ENCODE measurements at regions not wholly inside any gene's neighbourhood (a gene's known extent, or its start where the extent isn't known, plus 50 kb on each side); places are given as distances from the start of the nearest gene placed in this dataset.

DNA sequence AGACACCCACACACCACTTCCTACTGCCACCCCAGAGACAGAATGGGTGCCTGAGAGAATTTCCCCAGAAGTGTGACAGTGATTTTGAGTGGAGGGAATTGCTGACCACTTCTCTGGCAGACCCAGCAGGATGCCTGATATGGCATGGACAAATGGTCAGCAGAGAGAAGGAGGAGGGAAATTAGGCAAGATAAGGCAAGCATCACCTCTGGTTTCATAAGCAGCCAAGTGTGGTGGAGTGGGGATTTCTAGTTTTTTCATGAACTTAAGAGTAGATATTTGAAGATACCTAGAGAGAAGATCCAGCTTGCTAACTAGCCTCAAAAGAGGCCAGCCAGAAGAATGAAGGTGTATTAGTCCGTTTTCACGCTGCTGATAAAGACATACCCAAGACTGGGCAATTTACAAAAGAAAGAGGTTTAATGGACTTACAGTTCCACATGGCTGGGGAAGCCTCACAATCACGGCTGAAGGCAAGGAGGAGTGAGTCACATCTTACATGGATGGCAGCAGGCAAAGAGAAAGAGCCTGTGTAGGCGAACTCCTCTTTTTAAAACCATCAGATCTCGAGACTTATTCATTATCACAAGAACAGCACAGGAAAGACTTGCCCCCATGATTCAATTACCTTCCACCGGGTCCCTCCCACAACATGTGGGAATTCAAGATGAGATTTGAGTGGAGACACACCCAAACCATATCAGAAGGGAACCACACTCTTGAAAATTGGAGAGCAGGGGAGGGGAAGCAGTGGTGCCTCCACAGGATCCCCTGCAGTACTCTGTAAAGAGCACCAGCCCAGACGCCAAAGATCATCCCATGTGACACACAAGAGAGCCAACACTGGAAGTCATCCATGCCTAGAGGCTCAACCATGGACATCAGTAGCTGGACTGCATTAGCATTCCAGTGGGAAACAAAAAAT lies 64.2 kb downstream of the RBM43 start:
- no peaks in the 10 kb centered on the region for H3K4me1 ChIP-seq (ENCODE audit: control insufficient read depth, low read depth, low read length)
- H3K9me3 ChIP-seq (ENCODE audit: control insufficient read depth, low read depth, low read length) = no peaks in the 10 kb centered on the region
- no peak overlapping the region for H3K9ac ChIP-seq (ENCODE audit: low read length)
- H3K27ac ChIP-seq (ENCODE audit: low read length) = no peak overlapping the region
- no peaks in the 10 kb centered on the region for H3K27me3 ChIP-seq (ENCODE audit: control insufficient read depth, insufficient read depth, low read length)
- no peaks in the 10 kb centered on the region for H3K36me3 ChIP-seq (ENCODE audit: control insufficient read depth, low read depth, low read length)
- no peak overlapping the region for H3K4me3 ChIP-seq (ENCODE audit: low read length)

DNA sequence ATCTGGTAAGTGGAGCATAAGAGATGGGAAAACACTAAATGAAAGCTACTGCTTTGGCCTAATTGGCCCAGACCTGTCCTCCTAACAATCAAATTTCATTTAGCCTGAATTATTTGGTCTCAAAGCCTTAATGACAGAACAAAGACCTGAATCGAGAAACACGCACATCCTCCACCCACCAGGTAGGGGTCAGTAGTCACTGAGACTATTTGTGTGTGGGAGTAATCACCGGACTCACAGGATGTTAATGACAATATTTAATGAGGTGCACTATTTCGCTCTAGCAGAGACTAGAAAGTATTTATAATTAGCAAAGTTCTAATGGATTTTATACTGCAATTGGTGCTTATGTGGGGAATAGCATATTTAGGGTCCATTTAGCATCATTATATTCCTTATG lies 68.1 kb downstream of the RBM43 start:
- Histone ChIP-seq H3K36me3 (ENCODE audit: control insufficient read depth, low read depth, low read length) (no peaks in the 10 kb centered on the region), H3K9ac (ENCODE audit: low read length) (no peak overlapping the region), H3K27ac (ENCODE audit: low read length) (no peak overlapping the region), H3K4me3 (ENCODE audit: low read length) (no peak overlapping the region), H3K9me3 (ENCODE audit: control insufficient read depth, low read depth, low read length) (no peaks in the 10 kb centered on the region), H3K4me1 (ENCODE audit: control insufficient read depth, low read depth, low read length) (no peaks in the 10 kb centered on the region), H3K27me3 (ENCODE audit: control insufficient read depth, insufficient read depth, low read length) (no peaks in the 10 kb centered on the region)

DNA sequence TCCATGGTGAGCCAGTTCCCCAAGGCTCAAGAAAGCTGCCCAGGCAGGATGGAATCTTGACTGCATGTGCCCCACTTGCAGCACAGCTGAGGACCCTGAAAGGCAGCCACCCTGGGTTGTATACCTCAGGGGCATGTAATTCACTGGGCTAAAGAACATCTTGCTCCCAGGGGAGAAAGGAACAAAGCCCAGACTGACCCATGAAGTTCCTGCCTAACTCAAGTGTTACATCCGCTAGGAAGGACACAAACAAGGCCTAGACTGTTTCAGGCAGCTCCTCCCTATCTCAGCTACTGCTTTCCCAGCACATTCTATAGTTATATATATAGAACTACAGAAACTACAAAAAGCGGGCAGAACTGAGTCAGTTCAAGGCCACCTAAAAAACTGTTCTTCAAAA lies 69.0 kb downstream of the RBM43 start:
- H3K36me3 ChIP-seq (ENCODE audit: control insufficient read depth, low read depth, low read length) = no peaks in the 10 kb centered on the region
- H3K27ac ChIP-seq (ENCODE audit: low read length) = no peak overlapping the region
- H3K4me1 ChIP-seq (ENCODE audit: control insufficient read depth, low read depth, low read length) = no peaks in the 10 kb centered on the region
- no peak overlapping the region for H3K4me3 ChIP-seq (ENCODE audit: low read length)
- no peak overlapping the region for H3K9ac ChIP-seq (ENCODE audit: low read length)
- no peaks in the 10 kb centered on the region for H3K27me3 ChIP-seq (ENCODE audit: control insufficient read depth, insufficient read depth, low read length)
- H3K9me3 ChIP-seq (ENCODE audit: control insufficient read depth, low read depth, low read length) = no peaks in the 10 kb centered on the region

DNA sequence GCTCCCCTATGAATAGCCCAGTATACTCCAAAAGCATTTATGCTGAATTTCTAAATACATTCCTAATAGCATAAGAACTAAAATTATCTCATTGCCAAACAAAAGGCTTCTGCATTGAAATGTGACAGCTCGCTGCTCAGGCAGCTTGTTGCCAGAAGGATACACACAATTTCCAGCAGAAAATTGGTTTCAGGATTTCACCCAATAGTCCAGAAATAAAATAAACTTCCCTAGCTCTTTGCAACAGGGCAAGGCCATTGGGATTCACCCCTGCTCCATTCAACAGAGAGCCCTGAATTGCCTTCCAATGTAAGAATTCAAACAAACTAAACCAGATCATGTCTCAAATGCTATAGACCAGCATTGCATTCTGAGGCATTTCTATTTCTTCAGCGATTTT lies 70.7 kb downstream of the RBM43 start:
- Histone ChIP-seq H3K9ac (ENCODE audit: low read length) (no peak overlapping the region), H3K9me3 (ENCODE audit: control insufficient read depth, low read depth, low read length) (no peaks in the 10 kb centered on the region), H3K27me3 (ENCODE audit: control insufficient read depth, insufficient read depth, low read length) (no peaks in the 10 kb centered on the region), H3K36me3 (ENCODE audit: control insufficient read depth, low read depth, low read length) (no peaks in the 10 kb centered on the region), H3K4me3 (ENCODE audit: low read length) (no peak overlapping the region), H3K4me1 (ENCODE audit: control insufficient read depth, low read depth, low read length) (no peaks in the 10 kb centered on the region), H3K27ac (ENCODE audit: low read length) (no peak overlapping the region)

DNA sequence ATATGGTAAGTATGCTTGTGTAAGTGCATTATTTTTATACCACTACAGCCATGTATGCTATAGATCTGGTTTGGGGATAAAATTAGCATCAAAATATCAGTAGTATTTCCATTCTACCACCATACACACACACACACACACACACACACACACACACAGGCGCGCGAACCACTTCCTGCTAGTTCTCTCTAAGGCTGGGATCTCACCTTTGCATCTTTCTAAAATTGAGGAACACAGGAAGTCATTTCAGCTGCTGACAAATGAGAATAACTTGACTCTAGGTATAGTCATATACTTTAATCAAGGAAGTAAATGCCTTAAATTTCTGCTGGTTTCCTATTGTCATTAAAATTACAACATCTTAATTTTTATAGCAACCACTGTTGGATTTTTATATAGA lies 72.5 kb downstream of the RBM43 start:
- no peak overlapping the region for H3K27ac ChIP-seq (ENCODE audit: low read length)
- no peaks in the 10 kb centered on the region for H3K4me1 ChIP-seq (ENCODE audit: control insufficient read depth, low read depth, low read length)
- H3K9me3 ChIP-seq (ENCODE audit: control insufficient read depth, low read depth, low read length) = no peaks in the 10 kb centered on the region
- H3K27me3 ChIP-seq (ENCODE audit: control insufficient read depth, insufficient read depth, low read length) = no peaks in the 10 kb centered on the region
- no peak overlapping the region for H3K9ac ChIP-seq (ENCODE audit: low read length)
- H3K4me3 ChIP-seq (ENCODE audit: low read length) = no peak overlapping the region
- no peaks in the 10 kb centered on the region for H3K36me3 ChIP-seq (ENCODE audit: control insufficient read depth, low read depth, low read length)

DNA sequence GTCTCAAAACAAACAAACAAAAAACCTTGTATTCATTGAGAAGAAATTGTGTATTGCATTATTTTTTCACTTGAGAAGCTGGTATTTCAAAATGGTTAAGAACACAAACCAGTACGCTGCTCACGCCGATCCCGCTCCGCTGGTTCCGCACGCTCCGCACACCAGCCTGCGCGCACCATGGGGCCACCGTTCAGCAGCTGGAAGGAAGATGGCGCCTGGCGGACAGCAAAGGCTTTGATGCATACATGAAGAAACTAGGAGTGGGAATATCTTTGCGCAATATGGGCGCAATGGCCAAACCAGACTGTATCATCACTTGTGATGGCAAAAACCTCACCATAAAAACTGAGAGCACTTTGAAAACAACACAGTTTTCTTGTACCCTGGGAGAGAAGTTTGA lies 75.7 kb downstream of the RBM43 start:
- H3K4me1 ChIP-seq (ENCODE audit: control insufficient read depth, low read depth, low read length) = no peaks in the 10 kb centered on the region
- H3K9me3 ChIP-seq (ENCODE audit: control insufficient read depth, low read depth, low read length) = no peaks in the 10 kb centered on the region
- no peak overlapping the region for H3K27ac ChIP-seq (ENCODE audit: low read length)
- H3K27me3 ChIP-seq (ENCODE audit: control insufficient read depth, insufficient read depth, low read length) = no peaks in the 10 kb centered on the region
- H3K9ac ChIP-seq (ENCODE audit: low read length) = no peak overlapping the region
- no peaks in the 10 kb centered on the region for H3K36me3 ChIP-seq (ENCODE audit: control insufficient read depth, low read depth, low read length)
- H3K4me3 ChIP-seq (ENCODE audit: low read length) = no peak overlapping the region

DNA sequence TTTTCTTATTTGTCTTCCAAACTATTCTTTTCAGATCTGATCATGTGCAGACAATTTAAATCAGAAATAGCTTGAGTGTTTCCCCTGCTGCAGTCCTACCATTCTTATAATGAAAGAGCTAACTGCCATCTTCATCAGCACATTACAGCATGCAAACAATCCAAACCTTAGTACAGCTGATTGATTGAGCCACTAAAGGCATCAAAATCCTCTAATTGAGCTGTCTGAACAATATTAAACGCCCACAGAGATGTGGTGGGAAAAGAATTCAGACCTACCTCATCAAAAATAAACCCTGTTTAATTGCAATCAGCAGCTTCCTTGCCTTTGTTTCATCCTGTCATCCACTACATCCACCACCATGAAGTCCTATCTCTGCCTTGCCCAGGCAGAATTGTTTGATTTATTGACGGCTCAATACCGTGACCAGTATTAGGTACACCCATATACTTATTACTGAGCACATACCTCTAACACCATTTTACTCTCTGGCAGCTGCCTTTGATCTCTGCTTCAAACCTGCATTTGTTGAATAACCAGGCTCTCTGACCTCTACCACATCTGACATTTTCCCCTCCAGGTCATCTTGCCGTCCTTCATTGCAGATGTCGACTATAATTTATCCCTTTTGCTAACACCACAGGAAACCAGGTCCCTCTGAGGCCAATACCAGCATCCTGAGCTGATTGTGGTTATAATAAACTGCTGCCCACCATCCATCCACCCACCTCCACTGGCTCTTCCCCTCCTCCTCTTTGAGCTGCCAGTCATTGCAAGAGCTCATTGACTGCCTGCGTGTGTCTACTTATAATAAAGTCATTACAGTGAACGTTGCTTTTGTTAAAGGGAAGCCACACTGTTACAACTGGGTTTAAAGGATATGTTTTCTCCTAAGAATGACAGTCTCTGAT lies 78.5 kb downstream of the RBM43 start:
- Histone ChIP-seq H3K36me3 (ENCODE audit: control insufficient read depth, low read depth, low read length) (no peaks in the 10 kb centered on the region), H3K27me3 (ENCODE audit: control insufficient read depth, insufficient read depth, low read length) (no peaks in the 10 kb centered on the region), H3K4me3 (ENCODE audit: low read length) (no peak overlapping the region), H3K27ac (ENCODE audit: low read length) (no peak overlapping the region), H3K9ac (ENCODE audit: low read length) (no peak overlapping the region), H3K4me1 (ENCODE audit: control insufficient read depth, low read depth, low read length) (peaks cover 2% of the 10 kb centered on the region), H3K9me3 (ENCODE audit: control insufficient read depth, low read depth, low read length) (no peaks in the 10 kb centered on the region)

DNA sequence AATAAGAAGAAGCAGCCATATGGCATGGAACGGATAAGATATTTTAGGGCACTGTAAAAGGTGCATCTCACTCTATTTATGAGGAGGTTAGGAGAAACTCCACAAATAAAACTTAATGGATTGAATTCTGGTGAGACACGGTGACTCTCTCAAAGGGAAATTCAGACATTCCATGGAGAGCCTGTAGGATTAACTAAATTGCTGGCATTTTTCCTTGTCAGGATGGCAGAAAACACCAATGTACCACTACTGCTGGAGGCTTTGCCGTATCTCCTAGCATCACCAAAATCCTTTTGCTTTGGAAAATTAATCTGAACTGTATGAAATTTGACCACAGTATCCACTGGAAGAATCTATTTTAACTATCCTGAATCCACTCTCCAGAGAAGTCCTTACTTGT lies 79.3 kb downstream of the RBM43 start:
- H3K9me3 ChIP-seq (ENCODE audit: control insufficient read depth, low read depth, low read length) = no peaks in the 10 kb centered on the region
- H3K36me3 ChIP-seq (ENCODE audit: control insufficient read depth, low read depth, low read length) = no peaks in the 10 kb centered on the region
- peaks cover 4% of the 10 kb centered on the region for H3K4me1 ChIP-seq (ENCODE audit: control insufficient read depth, low read depth, low read length)
- H3K27ac ChIP-seq (ENCODE audit: low read length) = no peak overlapping the region
- H3K27me3 ChIP-seq (ENCODE audit: control insufficient read depth, insufficient read depth, low read length) = no peaks in the 10 kb centered on the region
- H3K9ac ChIP-seq (ENCODE audit: low read length) = no peak overlapping the region
- no peak overlapping the region for H3K4me3 ChIP-seq (ENCODE audit: low read length)

DNA sequence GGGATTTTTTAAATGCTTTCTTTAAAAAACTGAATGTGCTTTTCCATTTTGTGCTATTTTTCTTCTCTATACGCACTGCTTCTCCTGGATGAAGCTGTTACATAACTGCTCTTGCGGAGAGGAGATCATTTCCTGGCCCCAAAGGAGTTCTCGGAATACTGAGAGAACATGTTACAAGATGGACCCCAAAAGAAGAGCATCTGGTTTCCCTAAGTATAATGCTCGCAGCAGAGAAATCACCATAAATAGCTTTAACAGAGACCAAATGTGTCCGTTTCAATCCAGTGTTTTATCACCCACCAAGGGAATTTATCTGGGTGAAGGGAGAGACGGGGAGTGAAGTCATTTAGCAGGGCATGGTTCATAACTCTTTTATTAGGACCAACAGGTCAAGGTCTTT lies 80.1 kb downstream of the RBM43 start:
- H3K4me3 ChIP-seq (ENCODE audit: low read length) = no peak overlapping the region
- H3K27ac ChIP-seq (ENCODE audit: low read length) = no peak overlapping the region
- H3K27me3 ChIP-seq (ENCODE audit: control insufficient read depth, insufficient read depth, low read length) = no peaks in the 10 kb centered on the region
- H3K9me3 ChIP-seq (ENCODE audit: control insufficient read depth, low read depth, low read length) = no peaks in the 10 kb centered on the region
- peaks cover 4% of the 10 kb centered on the region for H3K4me1 ChIP-seq (ENCODE audit: control insufficient read depth, low read depth, low read length)
- H3K36me3 ChIP-seq (ENCODE audit: control insufficient read depth, low read depth, low read length) = no peaks in the 10 kb centered on the region
- no peak overlapping the region for H3K9ac ChIP-seq (ENCODE audit: low read length)

DNA sequence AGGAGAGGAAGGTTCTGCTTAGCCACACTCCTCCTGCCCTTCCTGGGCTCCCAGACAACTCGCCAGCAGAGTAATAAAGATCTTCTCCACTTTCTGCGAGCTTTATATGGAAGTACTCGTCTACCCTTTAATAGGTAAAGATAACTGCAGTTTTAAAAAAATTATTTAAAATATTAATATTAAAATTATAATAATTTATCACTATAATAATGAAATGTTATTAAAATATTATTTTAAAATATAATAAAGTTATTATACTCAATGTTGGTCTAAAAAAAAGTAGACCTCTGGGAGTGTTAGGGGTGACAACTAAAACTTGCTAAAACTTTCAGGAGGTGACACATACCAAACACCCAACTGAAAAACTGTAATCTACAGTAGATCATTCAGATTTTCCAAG lies 81.5 kb downstream of the RBM43 start:
- Histone ChIP-seq H3K9me3 (ENCODE audit: control insufficient read depth, low read depth, low read length) (no peaks in the 10 kb centered on the region), H3K27me3 (ENCODE audit: control insufficient read depth, insufficient read depth, low read length) (no peaks in the 10 kb centered on the region), H3K9ac (ENCODE audit: low read length) (no peak overlapping the region), H3K36me3 (ENCODE audit: control insufficient read depth, low read depth, low read length) (no peaks in the 10 kb centered on the region), H3K4me3 (ENCODE audit: low read length) (no peak overlapping the region), H3K27ac (ENCODE audit: low read length) (no peak overlapping the region), H3K4me1 (ENCODE audit: control insufficient read depth, low read depth, low read length) (peaks cover 10% of the 10 kb centered on the region)

DNA sequence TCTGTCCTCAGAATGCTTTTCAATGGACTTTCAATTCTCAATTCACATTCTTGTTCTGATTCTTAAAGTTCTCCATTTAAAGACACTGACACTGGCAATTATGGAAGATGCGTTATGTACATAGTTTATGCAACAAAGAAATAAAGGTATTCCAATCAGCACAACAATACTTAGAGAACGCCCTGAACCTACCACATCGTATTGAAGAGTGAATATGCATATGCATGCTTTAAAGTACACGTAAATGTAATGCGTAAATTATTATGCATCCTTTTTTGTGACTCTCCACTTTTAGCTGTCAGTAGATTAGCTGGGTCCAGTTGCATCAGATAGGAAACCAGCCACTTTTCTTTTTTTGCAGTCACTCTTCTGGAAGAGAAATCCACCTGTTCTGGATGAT lies 83.5 kb downstream of the RBM43 start:
- Histone ChIP-seq H3K9me3 (ENCODE audit: control insufficient read depth, low read depth, low read length) (no peaks in the 10 kb centered on the region), H3K27ac (ENCODE audit: low read length) (no peak overlapping the region), H3K4me3 (ENCODE audit: low read length) (no peak overlapping the region), H3K36me3 (ENCODE audit: control insufficient read depth, low read depth, low read length) (no peaks in the 10 kb centered on the region), H3K4me1 (ENCODE audit: control insufficient read depth, low read depth, low read length) (peaks cover 14% of the 10 kb centered on the region), H3K27me3 (ENCODE audit: control insufficient read depth, insufficient read depth, low read length) (no peaks in the 10 kb centered on the region), H3K9ac (ENCODE audit: low read length) (no peak overlapping the region)
